GM12878 (cell line): ENCODE measurements at regions not wholly inside any gene's neighbourhood (a gene's known extent, or its start where the extent isn't known, plus 50 kb on each side); places are given as distances from the start of the nearest gene placed in this dataset.

Source experiments
- ATAC-seq: fragments of 200-7000 bp; cut with Tn5 transposase; 3 replicates; pipeline ENCODE4 v1.9.1; 2020; ENCODE audit warnings: mild to moderate bottlenecking, moderate library complexity
- BruUV-seq: library from RNA; stranded (reverse); fragments of 400-500 nt; replicated peaks from 2 replicates; lab custom pipeline; 2021; lab: Mats Ljungman, UMichigan
- CTCF ChIA-PET: fragments of 300-600 bp; sonication (Branson Sonifier 250); formaldehyde crosslinking; extraction: SDS; loops from one replicate; lab custom pipeline; 2021; ENCODE audit warnings: inconsistent platforms; lab: Yijun Ruan, JAX
- POLR2A ChIA-PET: fragments of 350-600 bp; formaldehyde crosslinking; extraction: SDS; loops from one replicate; lab custom pipeline; 2021; ENCODE audit warnings: inconsistent platforms; lab: Charles Lee
- RAD21 ChIA-PET: fragments of 300-600 bp; sonication (Branson Sonifier 250); formaldehyde crosslinking; loops from one replicate; lab custom pipeline; 2023; ENCODE audit warnings: antibody characterized with exemption; ENCODE audit not compliant: unreplicated experiment; lab: Charles Lee
- SMC1A ChIA-PET: fragments of 300-600 bp; sonication (Branson Sonifier 250); formaldehyde crosslinking; loops from one replicate; lab custom pipeline; 2023; ENCODE audit not compliant: unreplicated experiment, uncharacterized antibody; lab: Charles Lee
- DNase-seq: peaks from one replicate; pipeline ENCODE4 v3.0.0-alpha.2; 2011; ENCODE audit warnings: low read depth, low spot score
- FAIRE-seq: peaks from 3 replicates; lab custom pipeline; 2011; peaks lifted over from hg19 to GRCh38; lab: Jason Lieb, UNC
- H2AFZ ChIP-seq: 2 replicates; pipeline ENCODE4 v1.6.0; 2011; ENCODE audit warnings: low read depth, low read length, control low read depth; ENCODE audit not compliant: control insufficient read depth
- H3K27ac ChIP-seq: 2 replicates; pipeline ENCODE4 v1.5.1; 2011; ENCODE audit warnings: control low read depth; ENCODE audit not compliant: control insufficient read depth, insufficient read depth
- H3K27me3 ChIP-seq, 2 experiments: replicated peaks in 1 of 2; 2 replicates each; pipeline versions ENCODE4 v1.6.0 to v1.6.1; 2011; ENCODE audit warnings: low read length in 1 of 2; ENCODE audit not compliant: control insufficient read depth in 2 of 2, insufficient read depth in 2 of 2
- H3K36me3 ChIP-seq, 2 experiments: 2 replicates each; pipeline ENCODE4 v1.5.1; 2011; ENCODE audit warnings: low read length in 1 of 2; ENCODE audit not compliant: control insufficient read depth in 2 of 2, insufficient read depth in 2 of 2
- H3K4me1 ChIP-seq: 2 replicates; pipeline ENCODE4 v1.6.1; 2011; ENCODE audit warnings: mild to moderate bottlenecking, low read length, moderate library complexity, mixed read lengths; ENCODE audit not compliant: control insufficient read depth, insufficient read depth
- H3K4me2 ChIP-seq: 2 replicates; pipeline ENCODE4 v1.6.0; 2011; ENCODE audit warnings: control low read depth; ENCODE audit not compliant: control insufficient read depth, insufficient read depth
- H3K4me3 ChIP-seq: fragments of 200-600 bp; sonication (generic); 2 replicates; pipeline ENCODE4 v1.5.1; 2016
- H3K79me2 ChIP-seq: 2 replicates; pipeline ENCODE4 v1.6.0; 2011; ENCODE audit warnings: low read length; ENCODE audit not compliant: control insufficient read depth, insufficient read depth
- H3K9ac ChIP-seq: 2 replicates; pipeline ENCODE4 v1.8.0; 2011; ENCODE audit warnings: low read length, control low read depth, mixed read lengths; ENCODE audit not compliant: control insufficient read depth, insufficient read depth
- H3K9me3 ChIP-seq: replicated peaks from 3 replicates; pipeline ENCODE4 v1.5.1; 2011; ENCODE audit warnings: mild to moderate bottlenecking, low read length; ENCODE audit not compliant: control insufficient read depth, insufficient read depth
- H4K20me1 ChIP-seq: 2 replicates; pipeline ENCODE4 v1.6.0; 2011; ENCODE audit not compliant: control insufficient read depth, insufficient read depth
- BCL3 ChIP-seq: IDR thresholded peaks from 2 replicates; pipeline ENCODE4 v1.6.1; 2011; ENCODE audit warnings: borderline replicate concordance, low read depth, mild to moderate bottlenecking, moderate library complexity, low read length; ENCODE audit not compliant: insufficient read depth, poor library complexity, severe bottlenecking
- CHD2 ChIP-seq: IDR thresholded peaks from 2 replicates; pipeline ENCODE4 v1.6.1; 2011; ENCODE audit warnings: low read depth, low read length, improper control_type of control experiment, borderline replicate concordance
- DPF2 ChIP-seq: fragments of 450-650 bp; IDR thresholded peaks from 2 replicates; pipeline ENCODE4 v1.6.1; 2017; ENCODE audit warnings: mild to moderate bottlenecking
- ETV6 ChIP-seq, 2 experiments: fragments of 450-650 bp in 1 of 2; IDR thresholded peaks in 1 of 2; conservative IDR thresholded peaks in 1 of 2; 2 replicates each; pipeline ENCODE4 v1.6.1; 2014; ENCODE audit warnings: antibody characterized with exemption in 1 of 2, borderline replicate concordance in 1 of 2, low read depth in 1 of 2, mild to moderate bottlenecking in 1 of 2, moderate library complexity in 1 of 2
- IRF5 ChIP-seq: fragments of 450-650 bp; IDR thresholded peaks from 2 replicates; pipeline ENCODE4 v1.6.1; 2017; ENCODE audit warnings: borderline replicate concordance
- NRF1 ChIP-seq: conservative IDR thresholded peaks from 2 replicates; pipeline ENCODE4 v1.6.1; 2011; ENCODE audit warnings: mild to moderate bottlenecking, low read depth, low read length, improper control_type of control experiment
- RELB ChIP-seq: fragments of 450-650 bp; IDR thresholded peaks from 2 replicates; pipeline ENCODE4 v1.6.1; 2017; ENCODE audit warnings: low read depth, mild to moderate bottlenecking, moderate library complexity
- RUNX3 ChIP-seq: IDR thresholded peaks from 2 replicates; pipeline ENCODE4 v1.6.1; 2012; ENCODE audit warnings: low read length, inconsistent platforms
- SRF ChIP-seq, 2 experiments: IDR thresholded peaks; 2 replicates each; pipeline ENCODE4 v1.6.1; 2011; ENCODE audit warnings: low read depth in 2 of 2, low read length in 2 of 2, mild to moderate bottlenecking in 1 of 2, moderate library complexity in 1 of 2
- TAF1 ChIP-seq: IDR thresholded peaks from 2 replicates; pipeline ENCODE4 v1.6.1; 2011; ENCODE audit warnings: mild to moderate bottlenecking, low read depth, low read length, borderline replicate concordance
- WRNIP1 ChIP-seq: IDR thresholded peaks from 2 replicates; pipeline ENCODE4 v1.6.1; 2011; ENCODE audit warnings: low read depth, low read length, improper control_type of control experiment, borderline replicate concordance
- WGBS: methylation state at CpG from one replicate; pipeline ENCODE4 v1.1.6; 2016; ENCODE audit warnings: low lambda C conversion rate; ENCODE audit not compliant: insufficient replicate concordance, insufficient coverage; ENCODE audit errors: missing lambda C conversion rate; 5-methylcytosine and 5-hydroxymethylcytosine counted together
- in situ Hi-C: fragments of 300-500 bp; cut with MboI; formaldehyde crosslinking; loops from 9 replicates; pipeline ENCODE4 v1.14.3; 2018; ENCODE audit warnings: mixed read lengths
- intact Hi-C: fragments of 100-400 bp; cut with micrococcal nuclease; formaldehyde crosslinking; loops from one replicate; pipeline ENCODE4 v1.14.2; 2022; ENCODE audit not compliant: unreplicated experiment

GRCh38 chr12:45660330-45660729, 69.2 kb upstream of the ARID2 start:
- no peak overlapping the region for H3K27ac ChIP-seq
- no peaks in the 10 kb centered on the region for H3K79me2 ChIP-seq
- H3K9me3 ChIP-seq, result no peaks in the 10 kb centered on the region; the same call in 2 of the 3 replicates
- TF ChIP-seq NRF1, result no peak
- no peak for TF ChIP-seq CHD2
- no peak for TF ChIP-seq WRNIP1
- H3K9ac ChIP-seq, result no peak overlapping the region
- ATAC-seq (no peak), FAIRE-seq (no peak), DNase-seq (no peak)
- ChIA-PET RAD21 (no interaction called here), CTCF (interaction anchor here (1.0 kb wide), 1 partner anchor 8 kb away, joined by 3 read pairs; no protein-coding TSS in a partner anchor), POLR2A (no interaction called here), SMC1A (no interaction called here)
- in situ Hi-C loops (no loop called here), intact Hi-C loops (no loop called here)
- no peak overlapping the region for H2AFZ ChIP-seq
- no peak overlapping the region for H3K4me2 ChIP-seq
- BruUV-seq, result no TSS peak
- no peak overlapping the region for H3K4me3 ChIP-seq
- WGBS, result 47% methylated on average over 2 of the region's 2 CpGs
- no peaks in the 10 kb centered on the region for H3K36me3 ChIP-seq
- H4K20me1 ChIP-seq, result no peaks in the 10 kb centered on the region
- H3K4me1 ChIP-seq, result no peaks in the 10 kb centered on the region
- peaks cover 0 to 2% of the 10 kb centered on the region in 2 experiments; a peak in 1 of 4 replicates for H3K27me3 ChIP-seq

GRCh38 chr12:45663455-45663854, 66.1 kb upstream of the ARID2 start:
- peaks cover 0 to 2% of the 10 kb centered on the region in 2 experiments; a peak in 1 of 4 replicates for H3K27me3 ChIP-seq
- H3K79me2 ChIP-seq, result no peaks in the 10 kb centered on the region
- H3K4me3 ChIP-seq, result no peak overlapping the region
- RAD21 ChIA-PET, result no interaction called here
- CTCF ChIA-PET, result interaction anchor here (0.9 to 2.4 kb wide), 4 partner anchors 27 to 120 kb away, joined by 3 to 7 read pairs (median 4); no protein-coding TSS in a partner anchor
- H4K20me1 ChIP-seq, result no peaks in the 10 kb centered on the region
- DNase-seq, result no peak
- intact Hi-C loops, result no loop called here
- FAIRE-seq, result no peak
- BruUV-seq, result no TSS peak
- H3K27ac ChIP-seq, result no peak overlapping the region
- H2AFZ ChIP-seq, result no peak overlapping the region
- no peak for ATAC-seq
- SMC1A ChIA-PET, result interaction anchor here (1.2 to 1.8 kb wide), 3 partner anchors 62 to 418 kb away, joined by 3 to 8 read pairs (median 5); no protein-coding TSS in a partner anchor
- no peak overlapping the region for H3K9ac ChIP-seq
- in situ Hi-C loops, result no loop called here
- 50% methylated on average over 2 of the region's 2 CpGs for WGBS
- POLR2A ChIA-PET, result no interaction called here
- H3K36me3 ChIP-seq, result no peaks in the 10 kb centered on the region
- H3K4me1 ChIP-seq, result no peaks in the 10 kb centered on the region
- no peak overlapping the region for H3K4me2 ChIP-seq
- H3K9me3 ChIP-seq, result no peaks in the 10 kb centered on the region; the same call in 2 of the 3 replicates
- no peak for TF ChIP-seq ETV6 (conservative IDR thresholded peaks at IDR 0.05 in 1 of 2, IDR thresholded peaks at IDR 0.05 in 1 of 2; ENCODE audit: borderline replicate concordance in 1 of 2, low read depth in 1 of 2)
- TF ChIP-seq IRF5, result no peak
- no peak for TF ChIP-seq RUNX3
- TF ChIP-seq DPF2, result no peak
- TF ChIP-seq BCL3, result no peak
- TF ChIP-seq RELB, result no peak
- no peak for TF ChIP-seq SRF (IDR thresholded peaks at IDR 0.05; ENCODE audit: low read depth in 2 of 2, low read length in 2 of 2)
- no peak for TF ChIP-seq TAF1
